Activated CD4-positive, alpha-beta T cell treated with anti-CD3 and anti-CD28 coated beads, Interleukin-2, amount 50 U/mL, for 1 hour (primary cell): ENCODE measurements at regions not wholly inside any gene's neighbourhood (a gene's known extent, or its start where the extent isn't known, plus 50 kb on each side); places are given as distances from the start of the nearest gene placed in this dataset.
"Not testable (repeated sequence)": the region's sequence is repeated elsewhere in the genome, so short reads cannot be mapped to it uniquely, and the experiment has no call there.

ENCODE experiments used
- DNase-seq: peaks from one replicate; pipeline ENCODE4 v3.0.0-alpha.2; 2020

GRCh38 chr5:87598460-87598859 is 185.7 kb upstream of the CCNH start:
- DNase-seq = no peak

- DNase-seq = no peak
Observed at GRCh38 chr5:87594566-87594965, 181.8 kb upstream of the CCNH start.

- DNase-seq = no peak
Observed at GRCh38 chr5:87589587-87589986, 176.9 kb upstream of the CCNH start.

- DNase-seq = no peak
Observed at GRCh38 chr5:87588316-87588715, 175.6 kb upstream of the CCNH start.

- DNase-seq = not testable (repeated sequence)
Observed at GRCh38 chr5:87583704-87584103, 171.0 kb upstream of the CCNH start.

GRCh38 chr5:87582149-87582548 is 169.4 kb upstream of the CCNH start:
- no peak for DNase-seq

- no peak for DNase-seq
Observed at GRCh38 chr5:87581661-87582060, 168.9 kb upstream of the CCNH start.

GRCh38 chr5:87579678-87580077 is 166.9 kb upstream of the CCNH start:
- no peak for DNase-seq

GRCh38 chr5:87576867-87577266 is 164.1 kb upstream of the CCNH start:
- DNase-seq = no peak

GRCh38 chr5:87576306-87576705 is 163.6 kb upstream of the CCNH start:
- not testable (repeated sequence) for DNase-seq

- DNase-seq = no peak
Observed at GRCh38 chr5:87574106-87574505, 161.4 kb upstream of the CCNH start.

- DNase-seq = no peak
Observed at GRCh38 chr5:87572611-87573010, 159.9 kb upstream of the CCNH start.

GRCh38 chr5:87572090-87572489 is 159.4 kb upstream of the CCNH start:
- no peak for DNase-seq

GRCh38 chr5:87570366-87570765 is 157.6 kb upstream of the CCNH start:
- DNase-seq = no peak

GRCh38 chr5:87562068-87562467 is 149.3 kb upstream of the CCNH start:
- DNase-seq = no peak

- DNase-seq = no peak
Observed at GRCh38 chr5:87560528-87560927, 147.8 kb upstream of the CCNH start.

- DNase-seq = no peak
Observed at GRCh38 chr5:87551911-87552310, 139.2 kb upstream of the CCNH start.

GRCh38 chr5:87541676-87542075 is 128.9 kb upstream of the CCNH start:
- DNase-seq = no peak

GRCh38 chr5:87541033-87541432 is 128.3 kb upstream of the CCNH start:
- DNase-seq = no peak

GRCh38 chr5:87539839-87540238 is 127.1 kb upstream of the CCNH start:
- no peak for DNase-seq

- DNase-seq = no peak
Observed at GRCh38 chr5:87536365-87536764, 123.6 kb upstream of the CCNH start.

- no peak for DNase-seq
Observed at GRCh38 chr5:87535706-87536105, 123.0 kb upstream of the CCNH start.

GRCh38 chr5:87529486-87530076 is 116.9 kb upstream of the CCNH start:
- DNase-seq = no peak

GRCh38 chr5:87526131-87526530 is 113.4 kb upstream of the CCNH start:
- DNase-seq = no peak

- no peak for DNase-seq
Observed at GRCh38 chr5:87524217-87524616, 111.5 kb upstream of the CCNH start.

GRCh38 chr5:87511778-87512177 is 99.0 kb upstream of the CCNH start:
- DNase-seq = not testable (repeated sequence)
